K562 (cell line): ENCODE measurements at regions not wholly inside any gene's neighbourhood (a gene's known extent, or its start where the extent isn't known, plus 50 kb on each side); places are given as distances from the start of the nearest gene placed in this dataset.

Source experiments
- ATAC-seq: fragments of 200-7000 bp; cut with Tn5 transposase; 3 replicates; pipeline ENCODE4 v1.9.1; 2020; ENCODE audit warnings: moderate library complexity
- BruUV-seq: library from RNA; stranded (reverse); fragments of 400-500 nt; replicated peaks from 2 replicates; lab custom pipeline; 2021; lab: Mats Ljungman, UMichigan
- CTCF ChIA-PET: fragments of 300-600 bp; formaldehyde crosslinking; extraction: SDS; loops from one replicate; lab custom pipeline; 2021; ENCODE audit warnings: low intra/inter-chr PET ratio; lab: Yijun Ruan, JAX
- POLR2A ChIA-PET: fragments of 300-600, 350-650 bp; sonication (Branson Sonifier 250); formaldehyde crosslinking; extraction: SDS; loops from one replicate; lab custom pipeline; 2021; ENCODE audit warnings: antibody characterized with exemption, inconsistent platforms; lab: Yijun Ruan, JAX
- DNase-seq, 4 experiments: peaks; one replicate each; pipeline versions ENCODE4 v3.0.0 to v3.0.0-alpha.2; 2011 to 2018; ENCODE audit warnings: low spot score in 3 of 4, mixed read lengths in 3 of 4; ENCODE audit errors: extremely low read depth in 1 of 4
- FAIRE-seq: peaks from 2 replicates; lab custom pipeline; 2011; peaks lifted over from hg19 to GRCh38; lab: Jason Lieb, UNC
- H2AFZ ChIP-seq: 2 replicates; pipeline ENCODE4 v1.6.0; 2011; ENCODE audit warnings: low read depth, low read length, control low read depth, inconsistent platforms
- H3K27ac ChIP-seq: fragments of 200-600 bp; 3 replicates; pipeline ENCODE4 v1.8.0; 2011; ENCODE audit warnings: low read depth, mild to moderate bottlenecking, control low read depth, inconsistent platforms, low read length, moderate library complexity, mixed read lengths; ENCODE audit errors: extremely low read depth
- H3K27me3 ChIP-seq, 2 experiments: fragments of 300-600 bp in 1 of 2; 2 replicates in 1 of 2; 3 replicates in 1 of 2; pipeline versions ENCODE4 v1.6.0 to v1.8.0; 2011; ENCODE audit warnings: inconsistent platforms in 2 of 2, low read length in 2 of 2, mild to moderate bottlenecking in 1 of 2, mixed read lengths in 1 of 2, moderate library complexity in 1 of 2; ENCODE audit not compliant: control insufficient read depth in 2 of 2, insufficient read depth in 2 of 2
- H3K36me3 ChIP-seq: fragments of 300-600 bp; 3 replicates; pipeline ENCODE4 v1.8.0; 2011; ENCODE audit warnings: mild to moderate bottlenecking, low read length, inconsistent platforms; ENCODE audit not compliant: control insufficient read depth, insufficient read depth
- H3K4me1 ChIP-seq, 2 experiments: fragments of 200-600 bp in 1 of 2; replicated peaks in 1 of 2; 2 replicates in 1 of 2; 3 replicates in 1 of 2; pipeline versions ENCODE4 v1.5.1 to v1.8.0; 2011; ENCODE audit warnings: inconsistent platforms in 2 of 2, low read length in 2 of 2, mild to moderate bottlenecking in 1 of 2, mixed read lengths in 1 of 2, moderate library complexity in 1 of 2; ENCODE audit not compliant: control insufficient read depth in 2 of 2, insufficient read depth in 2 of 2
- H3K4me2 ChIP-seq: 2 replicates; pipeline ENCODE4 v1.6.1; 2011; ENCODE audit warnings: low read length, control low read depth, inconsistent platforms, mixed read lengths; ENCODE audit not compliant: insufficient read depth
- H3K4me3 ChIP-seq: fragments of 200-600 bp; sonication (generic), shearing (Covaris generic); 2 replicates; pipeline ENCODE4 v1.5.1; 2016; ENCODE audit warnings: control low read depth, inconsistent platforms
- H3K79me2 ChIP-seq: fragments of 200-600 bp; 3 replicates; pipeline ENCODE4 v1.8.0; 2011; ENCODE audit warnings: low read length, inconsistent platforms; ENCODE audit not compliant: control insufficient read depth, insufficient read depth
- H3K9ac ChIP-seq, 2 experiments: 2 replicates each; pipeline versions ENCODE4 v1.6.0 to v1.6.1; 2011; ENCODE audit warnings: low read depth in 2 of 2, low read length in 2 of 2, control low read depth in 1 of 2, inconsistent platforms in 1 of 2, mild to moderate bottlenecking in 1 of 2, mixed read lengths in 1 of 2; ENCODE audit not compliant: insufficient read depth in 1 of 2
- H3K9me1 ChIP-seq: one replicate; pipeline ENCODE4 v1.6.0; 2011; ENCODE audit warnings: inconsistent platforms, mild to moderate bottlenecking, low read length, moderate library complexity; ENCODE audit not compliant: control insufficient read depth, insufficient read depth
- H3K9me3 ChIP-seq: replicated peaks from 2 replicates; pipeline ENCODE4 v1.5.1; 2011; ENCODE audit warnings: low read depth, low read length, inconsistent platforms; ENCODE audit not compliant: control insufficient read depth, insufficient read depth
- H4K20me1 ChIP-seq: replicated peaks from 2 replicates; pipeline ENCODE4 v1.6.1; 2011; ENCODE audit warnings: low read length, inconsistent platforms, mixed read lengths; ENCODE audit not compliant: control insufficient read depth, insufficient read depth
- BRD4 ChIP-seq: fragments of 200-600 bp; sonication (generic); IDR thresholded peaks from 2 replicates; pipeline ENCODE4 v1.6.1; 2017; ENCODE audit warnings: inconsistent platforms
- CSDE1 ChIP-seq, 2 experiments: fragments of 450-650 bp; IDR thresholded peaks; 2 replicates each; pipeline ENCODE4 v1.6.1; 2016; ENCODE audit warnings: mild to moderate bottlenecking in 1 of 2
- E2F4 ChIP-seq: sonication (generic); formaldehyde crosslinking; IDR thresholded peaks from 2 replicates; pipeline ENCODE4 v1.8.0; 2022; ENCODE audit warnings: mild to moderate bottlenecking, low read depth, missing genetic modification reagents
- RFX5 ChIP-seq: IDR thresholded peaks from 2 replicates; pipeline ENCODE4 v1.6.1; 2011; ENCODE audit warnings: low read depth, mild to moderate bottlenecking, improper control_type of control experiment, low read length
- ZBTB17 ChIP-seq: fragments of 450-650 bp; formaldehyde crosslinking; IDR thresholded peaks from 2 replicates; pipeline ENCODE4 v1.4.0; 2020; ENCODE audit warnings: mild to moderate bottlenecking
- ZNF407 ChIP-seq: fragments of 450-650 bp; IDR thresholded peaks from 2 replicates; pipeline ENCODE4 v1.6.1; 2016; ENCODE audit warnings: low read depth
- ZNF592 ChIP-seq: fragments of 450-650 bp; IDR thresholded peaks from 2 replicates; pipeline ENCODE4 v1.6.1; 2017; ENCODE audit warnings: antibody characterized with exemption, mild to moderate bottlenecking
- ZNF75A ChIP-seq: fragments of 450-650 bp; formaldehyde crosslinking; IDR thresholded peaks from 2 replicates; pipeline ENCODE4 v1.4.0; 2020; ENCODE audit warnings: mild to moderate bottlenecking
- ZNF764 ChIP-seq: fragments of 250-450 bp; sonication (Bioruptor Pico); IDR thresholded peaks from 2 replicates; pipeline ENCODE4 v1.4.0; 2020; ENCODE audit warnings: low read depth, mild to moderate bottlenecking, moderate library complexity
- WGBS: fragments of 100-300 bp; shearing (Covaris generic); methylation state at CpG from one replicate; pipeline ENCODE4 v1.1.6; 2016; ENCODE audit warnings: low coverage, mixed read lengths; ENCODE audit not compliant: insufficient coverage; ENCODE audit errors: missing lambda C conversion rate; 5-methylcytosine and 5-hydroxymethylcytosine counted together
- in situ Hi-C: fragments of 300-500 bp; cut with MboI; formaldehyde crosslinking; loops from 4 replicates; pipeline ENCODE4 v1.15.0; 2018; ENCODE audit warnings: inconsistent platforms, mixed read lengths
- intact Hi-C: fragments of 100-400 bp; cut with micrococcal nuclease; formaldehyde crosslinking; loops from 2 replicates; pipeline ENCODE4 v1.14.2; 2022

- FAIRE-seq = no peak
- ChIA-PET POLR2A (no interaction called here), CTCF (no interaction called here)
- Histone ChIP-seq H2AFZ (no peak overlapping the region; the same call in 1 of the 2 replicates), H3K79me2 (no peaks in the 10 kb centered on the region), H3K36me3 (no peaks in the 10 kb centered on the region), H3K4me3 (no peak overlapping the region), H4K20me1 (no peaks in the 10 kb centered on the region), H3K27ac (no peak overlapping the region), H3K9ac (no peak overlapping the region), H3K9me1 (no peaks in the 10 kb centered on the region), H3K4me1 (no peaks in the 10 kb centered on the region), H3K27me3 (no peaks in the 10 kb centered on the region), H3K9me3 (no peaks in the 10 kb centered on the region), H3K4me2 (no peak overlapping the region)
- no peak for ATAC-seq
- BruUV-seq = no TSS peak
- 3% methylated on average over 8 of the region's 8 CpGs for WGBS
- in situ Hi-C loops (no loop called here), intact Hi-C loops (no loop called here)
- no peak for DNase-seq
- TF ChIP-seq BRD4 (no peak), ZBTB17 (CRISPR knock-in tag) (no peak), E2F4 (CRISPR knock-in tag) (no peak), CSDE1 (IDR thresholded peaks at IDR 0.05) (no peak), ZNF407 (no peak), ZNF75A (CRISPR knock-in tag) (no peak), ZNF764 (no peak), ZNF592 (no peak), RFX5 (no peak)
Observed at GRCh38 chr12:88418856-88419497, 161.3 kb downstream of the KITLG start.
